ENCODE measurements at regions not wholly inside any gene's neighbourhood (a gene's known extent, or its start where the extent isn't known, plus 50 kb on each side); places are given as distances from the start of the nearest gene placed in this dataset.

GRCh38 chr15:87730706-87731105, 525.8 kb downstream of the NTRK3 start:
- ATAC-seq (no peak), DNase-seq (no peak)
- no peak for TF ChIP-seq CTCF (IDR thresholded peaks at IDR 0.05)
- Mint-ChIP-seq H3K36me3 (ENCODE audit: low read depth) (no peaks in the 10 kb centered on the region), H3K4me1 (ENCODE audit: low read depth) (no peaks in the 10 kb centered on the region), H3K27me3 (no peaks in the 10 kb centered on the region), H3K27ac (no peak overlapping the region), H3K9me3 (no peaks in the 10 kb centered on the region), H3K4me3 (no peak overlapping the region)
- intact Hi-C loops (cut with micrococcal nuclease): no loop called here
- POLR2A ChIA-PET: no interaction called here
- CTCF ChIA-PET: no interaction called here

- Mint-ChIP-seq H3K36me3 (ENCODE audit: low read depth) (no peaks in the 10 kb centered on the region), H3K27me3 (no peaks in the 10 kb centered on the region), H3K4me1 (ENCODE audit: low read depth) (no peaks in the 10 kb centered on the region), H3K4me3 (no peak overlapping the region), H3K9me3 (no peaks in the 10 kb centered on the region), H3K27ac (no peak overlapping the region)
- no peak for TF ChIP-seq CTCF (IDR thresholded peaks at IDR 0.05)
- ChIA-PET CTCF (no interaction called here), POLR2A (no interaction called here)
- intact Hi-C loops (cut with micrococcal nuclease): no loop called here
- DNase-seq: no peak
- no peak for ATAC-seq
Observed at GRCh38 chr15:87728998-87729397, 527.5 kb downstream of the NTRK3 start.

- intact Hi-C loops (cut with micrococcal nuclease): no loop called here
- H3K27me3 Mint-ChIP-seq: peaks cover 1% of the 10 kb centered on the region
Observed at GRCh38 chr15:87727073-87727472, 529.5 kb downstream of the NTRK3 start.

GRCh38 chr15:87724330-87724729, 532.2 kb downstream of the NTRK3 start:
- ATAC-seq (no peak), DNase-seq (no peak)
- H3K4me3 Mint-ChIP-seq: no peak overlapping the region
- no peaks in the 10 kb centered on the region for H3K36me3 Mint-ChIP-seq (ENCODE audit: low read depth)
- H3K27ac Mint-ChIP-seq: no peak overlapping the region
- H3K9me3 Mint-ChIP-seq: no peaks in the 10 kb centered on the region
- no peaks in the 10 kb centered on the region for H3K4me1 Mint-ChIP-seq (ENCODE audit: low read depth)
- intact Hi-C loops (cut with micrococcal nuclease): no loop called here
- POLR2A ChIA-PET: no interaction called here
- no peak for TF ChIP-seq CTCF (IDR thresholded peaks at IDR 0.05)
- CTCF ChIA-PET: interaction anchor here (1.1 kb wide), 1 partner anchor 25 kb away, joined by 4 read pairs; no protein-coding TSS in a partner anchor
- H3K27me3 Mint-ChIP-seq: peaks cover 1% of the 10 kb centered on the region

More at GRCh38 chr15:87727073-87727472, 529.5 kb downstream of the NTRK3 start:
- Mint-ChIP-seq H3K9me3 (no peaks in the 10 kb centered on the region), H3K4me1 (ENCODE audit: low read depth) (no peaks in the 10 kb centered on the region), H3K27ac (no peak overlapping the region), H3K4me3 (no peak overlapping the region), H3K36me3 (ENCODE audit: low read depth) (no peaks in the 10 kb centered on the region)
- TF ChIP-seq CTCF (IDR thresholded peaks at IDR 0.05): no peak
- no peak for DNase-seq
- CTCF ChIA-PET: no interaction called here
- POLR2A ChIA-PET: no interaction called here
- ATAC-seq: no peak

GRCh38 chr15:87722941-87723691, 533.4 kb downstream of the NTRK3 start:
- POLR2A ChIA-PET: no interaction called here
- Mint-ChIP-seq H3K9me3 (no peaks in the 10 kb centered on the region), H3K4me1 (ENCODE audit: low read depth) (no peaks in the 10 kb centered on the region), H3K4me3 (no peak overlapping the region), H3K27ac (no peak overlapping the region), H3K27me3 (peaks cover 1% of the 10 kb centered on the region), H3K36me3 (ENCODE audit: low read depth) (no peaks in the 10 kb centered on the region)
- no peak for ATAC-seq
- CTCF ChIA-PET: no interaction called here
- no peak for TF ChIP-seq CTCF (IDR thresholded peaks at IDR 0.05)
- intact Hi-C loops (cut with micrococcal nuclease): no loop called here
- no peak for DNase-seq
